ENCODE measurements at regions not wholly inside any gene's neighbourhood (a gene's known extent, or its start where the extent isn't known, plus 50 kb on each side); places are given as distances from the start of the nearest gene placed in this dataset.
"Not testable (repeated sequence)": the region's sequence is repeated elsewhere in the genome, so short reads cannot be mapped to it uniquely, and the experiment has no call there.

DNA sequence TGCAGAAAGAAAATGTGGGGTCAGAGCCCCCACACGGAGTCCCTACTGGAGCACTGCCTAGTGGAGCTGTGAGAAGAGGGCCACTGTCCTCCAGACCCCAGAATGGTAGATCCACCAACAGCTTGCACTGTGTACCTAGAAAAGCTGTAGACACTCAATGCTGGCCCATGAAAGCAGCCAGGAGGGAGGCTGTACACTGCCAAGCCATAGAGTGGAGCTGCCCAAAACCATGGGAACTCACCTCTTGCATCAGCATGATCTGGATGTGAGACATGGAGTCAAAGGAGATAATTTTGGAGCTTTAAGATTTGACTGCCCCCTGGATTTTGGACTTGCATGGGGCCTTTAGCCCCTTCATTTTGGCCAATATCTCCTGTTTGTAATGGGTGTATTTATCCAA lies 452.3 kb downstream of the MRPL39 start:
- TF ChIP-seq, protein P1, sequence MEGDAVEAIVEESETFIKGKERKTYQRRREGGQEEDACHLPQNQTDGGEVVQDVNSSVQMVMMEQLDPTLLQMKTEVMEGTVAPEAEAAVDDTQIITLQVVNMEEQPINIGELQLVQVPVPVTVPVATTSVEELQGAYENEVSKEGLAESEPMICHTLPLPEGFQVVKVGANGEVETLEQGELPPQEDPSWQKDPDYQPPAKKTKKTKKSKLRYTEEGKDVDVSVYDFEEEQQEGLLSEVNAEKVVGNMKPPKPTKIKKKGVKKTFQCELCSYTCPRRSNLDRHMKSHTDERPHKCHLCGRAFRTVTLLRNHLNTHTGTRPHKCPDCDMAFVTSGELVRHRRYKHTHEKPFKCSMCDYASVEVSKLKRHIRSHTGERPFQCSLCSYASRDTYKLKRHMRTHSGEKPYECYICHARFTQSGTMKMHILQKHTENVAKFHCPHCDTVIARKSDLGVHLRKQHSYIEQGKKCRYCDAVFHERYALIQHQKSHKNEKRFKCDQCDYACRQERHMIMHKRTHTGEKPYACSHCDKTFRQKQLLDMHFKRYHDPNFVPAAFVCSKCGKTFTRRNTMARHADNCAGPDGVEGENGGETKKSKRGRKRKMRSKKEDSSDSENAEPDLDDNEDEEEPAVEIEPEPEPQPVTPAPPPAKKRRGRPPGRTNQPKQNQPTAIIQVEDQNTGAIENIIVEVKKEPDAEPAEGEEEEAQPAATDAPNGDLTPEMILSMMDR (IDR thresholded peaks at IDR 0.05): not testable (repeated sequence)
- TF ChIP-seq EZH2 (IDR thresholded peaks at IDR 0.05; ENCODE audit: borderline replicate concordance, insufficient read depth, low read depth, low read length, poor library complexity, severe bottlenecking): not testable (repeated sequence)

All from B cell (primary cell).